ENCODE measurements at regions not wholly inside any gene's neighbourhood (a gene's known extent, or its start where the extent isn't known, plus 50 kb on each side); places are given as distances from the start of the nearest gene placed in this dataset.

DNA sequence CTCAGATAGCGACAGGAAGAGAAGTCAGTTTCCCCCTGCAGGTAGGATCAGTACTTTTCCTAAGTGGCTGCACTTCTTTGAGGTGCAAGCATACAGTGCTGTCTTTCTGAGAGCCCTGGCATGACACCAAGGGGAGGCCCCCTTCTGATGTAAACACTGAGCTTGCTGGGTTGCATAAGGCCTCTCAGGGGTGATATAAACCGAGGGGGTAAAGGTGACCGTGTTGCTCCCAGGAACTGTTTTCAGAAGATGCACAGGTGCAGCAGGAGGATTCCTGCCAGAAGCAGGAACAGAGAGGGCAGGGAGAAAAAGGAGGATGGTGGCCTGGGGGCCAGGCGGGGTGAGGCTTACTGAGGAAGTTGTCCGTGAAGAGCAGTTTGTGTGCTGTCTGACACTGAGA is 74.0 kb upstream of the ZNF30 start:
- ATAC-seq (ENCODE audit: low FRiP score in 2 of 2) (no peak), DNase-seq (no peak)
- no peaks in the 10 kb centered on the region for H3K36me3 ChIP-seq
- no peak overlapping the region for H3K27ac ChIP-seq
- TF ChIP-seq, protein P1, sequence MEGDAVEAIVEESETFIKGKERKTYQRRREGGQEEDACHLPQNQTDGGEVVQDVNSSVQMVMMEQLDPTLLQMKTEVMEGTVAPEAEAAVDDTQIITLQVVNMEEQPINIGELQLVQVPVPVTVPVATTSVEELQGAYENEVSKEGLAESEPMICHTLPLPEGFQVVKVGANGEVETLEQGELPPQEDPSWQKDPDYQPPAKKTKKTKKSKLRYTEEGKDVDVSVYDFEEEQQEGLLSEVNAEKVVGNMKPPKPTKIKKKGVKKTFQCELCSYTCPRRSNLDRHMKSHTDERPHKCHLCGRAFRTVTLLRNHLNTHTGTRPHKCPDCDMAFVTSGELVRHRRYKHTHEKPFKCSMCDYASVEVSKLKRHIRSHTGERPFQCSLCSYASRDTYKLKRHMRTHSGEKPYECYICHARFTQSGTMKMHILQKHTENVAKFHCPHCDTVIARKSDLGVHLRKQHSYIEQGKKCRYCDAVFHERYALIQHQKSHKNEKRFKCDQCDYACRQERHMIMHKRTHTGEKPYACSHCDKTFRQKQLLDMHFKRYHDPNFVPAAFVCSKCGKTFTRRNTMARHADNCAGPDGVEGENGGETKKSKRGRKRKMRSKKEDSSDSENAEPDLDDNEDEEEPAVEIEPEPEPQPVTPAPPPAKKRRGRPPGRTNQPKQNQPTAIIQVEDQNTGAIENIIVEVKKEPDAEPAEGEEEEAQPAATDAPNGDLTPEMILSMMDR (IDR thresholded peaks at IDR 0.05), result no peak
- TF ChIP-seq POLR2A (IDR thresholded peaks at IDR 0.05) (no peak), POLR2AphosphoS5 (IDR thresholded peaks at IDR 0.05) (no peak), EP300 (IDR thresholded peaks at IDR 0.05) (no peak)
- H3K27me3 ChIP-seq, result no peaks in the 10 kb centered on the region
- no peaks in the 10 kb centered on the region for H3K4me1 ChIP-seq
- H3K4me3 ChIP-seq, result no peak overlapping the region
- 56 to 65% methylated on average over 5 of the region's 5 CpGs for WGBS, 2 donors
- H3K9me3 ChIP-seq, result peaks cover 0 to 4% (median 0%) of the 10 kb centered on the region in 4 donors

DNA sequence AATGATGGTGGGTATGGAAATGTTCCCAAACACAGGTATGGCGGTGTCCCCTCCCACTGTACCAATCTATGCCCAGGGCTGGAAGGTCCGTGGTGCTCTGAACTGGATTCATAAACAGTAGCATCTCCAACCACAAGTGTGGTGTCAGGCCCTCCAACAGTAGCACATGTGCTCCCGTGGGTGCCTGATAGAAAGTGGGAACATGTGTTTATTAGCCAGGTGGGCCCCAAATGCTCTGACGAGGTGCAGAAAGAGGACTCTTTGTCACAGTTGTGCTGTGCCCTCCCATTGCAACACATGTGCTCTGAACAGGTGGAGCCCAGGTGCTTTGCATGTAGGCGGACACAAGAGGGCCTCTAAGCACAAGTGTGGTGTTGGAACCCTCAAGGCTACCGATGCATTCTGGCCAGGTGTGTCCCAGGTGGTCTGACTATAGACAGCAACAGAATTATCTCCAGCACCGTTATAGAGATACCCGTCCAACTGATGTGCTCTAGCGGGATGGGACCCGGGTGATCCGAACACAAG is 75.4 kb upstream of the ZNF30 start:
- DNase-seq, result no peak
- TF ChIP-seq POLR2A (IDR thresholded peaks at IDR 0.05), result no peak
- no peak for TF ChIP-seq EP300 (IDR thresholded peaks at IDR 0.05)
- no peak for TF ChIP-seq POLR2AphosphoS5 (IDR thresholded peaks at IDR 0.05)
- TF ChIP-seq, protein P1 (IDR thresholded peaks at IDR 0.05), result no peak
- WGBS, 2 donors, result 83 to 91% methylated on average over 9 to 11 of the region's 11 CpGs

DNA sequence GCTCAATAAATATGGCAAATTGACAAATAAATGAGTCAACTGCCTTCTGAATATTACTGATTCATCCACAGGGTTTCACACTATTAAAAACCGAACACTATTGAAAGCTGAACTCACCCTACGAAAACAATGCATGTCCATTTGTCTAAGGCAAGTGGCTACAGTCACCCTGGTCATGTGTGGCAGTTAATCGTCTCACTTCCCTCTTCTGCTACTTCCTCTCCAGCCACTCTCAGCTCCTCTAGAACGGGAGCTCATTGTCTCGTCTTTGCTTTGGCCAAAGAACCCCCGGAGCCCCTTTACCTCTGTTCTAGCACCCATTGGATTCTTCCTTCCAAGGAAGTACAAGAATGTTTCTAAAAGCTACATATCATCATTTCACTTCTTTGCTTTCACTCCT is 74.4 kb upstream of the ZNF599 start:
- WGBS, 2 donors, result 77 to 84% methylated on average over 6 of the region's 6 CpGs
- H3K27me3 ChIP-seq, result no peaks in the 10 kb centered on the region
- H3K36me3 ChIP-seq, result no peaks in the 10 kb centered on the region
- H3K27ac ChIP-seq, result no peak overlapping the region
- no peak overlapping the region for H3K4me3 ChIP-seq
- ATAC-seq (ENCODE audit: low FRiP score in 2 of 2) (no peak), DNase-seq (no peak)
- no peaks in the 10 kb centered on the region for H3K9me3 ChIP-seq
- no peaks in the 10 kb centered on the region for H3K4me1 ChIP-seq
- TF ChIP-seq EP300 (IDR thresholded peaks at IDR 0.05), result no peak
- no peak for TF ChIP-seq POLR2A (IDR thresholded peaks at IDR 0.05)
- no peak for TF ChIP-seq POLR2AphosphoS5 (IDR thresholded peaks at IDR 0.05)
- TF ChIP-seq, protein P1 (IDR thresholded peaks at IDR 0.05), result no peak

More for the DNA sequence above, 75.4 kb upstream of the ZNF30 start:
- no peak overlapping the region for H3K27ac ChIP-seq
- ATAC-seq (ENCODE audit: low FRiP score in 2 of 2), result peak in 1 of 2 donors; percentile 38
- H3K9me3 ChIP-seq, result peaks cover 0 to 4% (median 0%) of the 10 kb centered on the region in 4 donors
- no peaks in the 10 kb centered on the region for H3K4me1 ChIP-seq
- H3K4me3 ChIP-seq, result no peak overlapping the region
- H3K27me3 ChIP-seq, result no peaks in the 10 kb centered on the region
- no peaks in the 10 kb centered on the region for H3K36me3 ChIP-seq

DNA sequence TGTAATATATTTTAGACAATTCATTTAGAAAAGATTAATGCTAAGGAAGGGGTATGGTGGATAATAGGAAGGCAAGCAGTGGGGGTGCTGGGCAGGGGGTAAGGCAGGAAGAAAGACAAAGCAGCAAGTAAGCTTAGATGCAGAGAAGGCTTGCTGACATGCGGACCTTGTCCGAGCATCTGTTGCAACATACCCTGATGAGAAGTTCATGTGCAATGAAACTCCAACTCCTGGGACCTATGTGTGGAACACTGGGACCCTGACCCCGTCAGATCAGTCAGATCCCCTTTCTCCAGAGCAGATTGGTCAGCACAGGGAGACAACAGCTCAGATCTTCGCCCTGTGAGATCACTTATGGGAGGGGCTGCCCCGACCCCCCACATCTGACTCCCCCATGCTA is 71.3 kb upstream of the ZNF599 start:
- WGBS, 2 donors, result 88 to 89% methylated on average over 5 of the region's 5 CpGs
- H3K4me3 ChIP-seq, result no peak overlapping the region
- peaks cover 0 to 1% (median 0%) of the 10 kb centered on the region in 4 donors for H3K4me1 ChIP-seq
- no peaks in the 10 kb centered on the region for H3K9me3 ChIP-seq
- ATAC-seq (ENCODE audit: low FRiP score in 2 of 2) (no peak), DNase-seq (no peak)
- TF ChIP-seq EP300 (IDR thresholded peaks at IDR 0.05) (no peak), POLR2AphosphoS5 (IDR thresholded peaks at IDR 0.05) (no peak), POLR2A (IDR thresholded peaks at IDR 0.05) (no peak)
- TF ChIP-seq, protein P1 (IDR thresholded peaks at IDR 0.05), result no peak
- H3K27me3 ChIP-seq, result no peaks in the 10 kb centered on the region
- no peak overlapping the region for H3K27ac ChIP-seq
- H3K36me3 ChIP-seq, result no peaks in the 10 kb centered on the region

DNA sequence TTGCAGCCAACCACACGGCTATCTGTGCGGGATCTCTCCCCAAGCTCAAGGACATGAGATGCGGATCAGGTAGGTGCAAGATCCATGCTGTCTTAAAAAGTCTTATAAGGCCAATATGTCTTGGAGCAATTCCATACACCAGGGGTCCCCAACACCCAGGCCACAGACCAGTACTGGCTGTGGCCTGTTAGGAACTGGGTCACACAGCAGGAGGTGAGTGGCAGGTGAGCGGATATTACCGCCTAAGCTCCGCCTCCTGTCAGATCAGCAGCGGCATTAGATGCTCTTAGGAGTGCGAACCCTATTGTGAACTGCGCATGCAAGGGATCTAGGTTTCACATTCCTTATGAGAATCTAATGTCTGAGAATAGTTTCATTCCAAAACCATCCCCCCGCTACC is 68.8 kb upstream of the ZNF599 start:
- ATAC-seq (ENCODE audit: low FRiP score in 2 of 2) (no peak), DNase-seq (no peak)
- no peak overlapping the region for H3K4me3 ChIP-seq
- H3K27me3 ChIP-seq, result no peaks in the 10 kb centered on the region
- no peak overlapping the region for H3K27ac ChIP-seq
- no peaks in the 10 kb centered on the region for H3K9me3 ChIP-seq
- 83 to 90% methylated on average over 9 to 10 of the region's 10 CpGs for WGBS, 2 donors
- peaks cover 9 to 23% (median 14%) of the 10 kb centered on the region in 4 donors for H3K4me1 ChIP-seq
- no peak for TF ChIP-seq EP300 (IDR thresholded peaks at IDR 0.05)
- no peak for TF ChIP-seq POLR2AphosphoS5 (IDR thresholded peaks at IDR 0.05)
- TF ChIP-seq, protein P1 (IDR thresholded peaks at IDR 0.05), result no peak
- no peak for TF ChIP-seq POLR2A (IDR thresholded peaks at IDR 0.05)
- no peaks in the 10 kb centered on the region for H3K36me3 ChIP-seq

Measured in upper lobe of left lung (tissue), 6 donors.